ENCODE measurements at regions not wholly inside any gene's neighbourhood (a gene's known extent, or its start where the extent isn't known, plus 50 kb on each side); places are given as distances from the start of the nearest gene placed in this dataset.

GRCh38 chr2:2765839-2766495 lies 434.9 kb upstream of the MYT1L start:
- TF ChIP-seq, protein P1, sequence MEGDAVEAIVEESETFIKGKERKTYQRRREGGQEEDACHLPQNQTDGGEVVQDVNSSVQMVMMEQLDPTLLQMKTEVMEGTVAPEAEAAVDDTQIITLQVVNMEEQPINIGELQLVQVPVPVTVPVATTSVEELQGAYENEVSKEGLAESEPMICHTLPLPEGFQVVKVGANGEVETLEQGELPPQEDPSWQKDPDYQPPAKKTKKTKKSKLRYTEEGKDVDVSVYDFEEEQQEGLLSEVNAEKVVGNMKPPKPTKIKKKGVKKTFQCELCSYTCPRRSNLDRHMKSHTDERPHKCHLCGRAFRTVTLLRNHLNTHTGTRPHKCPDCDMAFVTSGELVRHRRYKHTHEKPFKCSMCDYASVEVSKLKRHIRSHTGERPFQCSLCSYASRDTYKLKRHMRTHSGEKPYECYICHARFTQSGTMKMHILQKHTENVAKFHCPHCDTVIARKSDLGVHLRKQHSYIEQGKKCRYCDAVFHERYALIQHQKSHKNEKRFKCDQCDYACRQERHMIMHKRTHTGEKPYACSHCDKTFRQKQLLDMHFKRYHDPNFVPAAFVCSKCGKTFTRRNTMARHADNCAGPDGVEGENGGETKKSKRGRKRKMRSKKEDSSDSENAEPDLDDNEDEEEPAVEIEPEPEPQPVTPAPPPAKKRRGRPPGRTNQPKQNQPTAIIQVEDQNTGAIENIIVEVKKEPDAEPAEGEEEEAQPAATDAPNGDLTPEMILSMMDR (IDR thresholded peaks at IDR 0.05 in 2 of 3, conservative IDR thresholded peaks at IDR 0.05 in 1 of 3; ENCODE audit: insufficient read depth in 2 of 3, low read depth in 1 of 3, low read length in 3 of 3): no peak
- TF ChIP-seq ZNF398 (CRISPR knock-in tag; IDR thresholded peaks at IDR 0.05): no peak
- no peak for TF ChIP-seq FOS (IDR thresholded peaks at IDR 0.05; ENCODE audit: extremely low read depth, insufficient read length)
- TF ChIP-seq TRIM28 (IDR thresholded peaks at IDR 0.05): no peak
- TF ChIP-seq SIX5 (IDR thresholded peaks at IDR 0.05; ENCODE audit: borderline replicate concordance in 1 of 2, insufficient read depth in 1 of 2, low read depth in 1 of 2, low read length in 2 of 2): no peak
- TF ChIP-seq FOXM1 (IDR thresholded peaks at IDR 0.05; ENCODE audit: low read depth): no peak
- TF ChIP-seq FOXM1 (CRISPR knock-in tag; IDR thresholded peaks at IDR 0.05; ENCODE audit: low read depth): no peak
- no peak for TF ChIP-seq GTF2F1 (IDR thresholded peaks at IDR 0.05; ENCODE audit: low read depth, low read length)
- no peak for TF ChIP-seq GABPA (tag; conservative IDR thresholded peaks at IDR 0.05; ENCODE audit: low read depth)
- TF ChIP-seq ZNF561 (CRISPR knock-in tag; conservative IDR thresholded peaks at IDR 0.05): no peak
- TF ChIP-seq CREB5 (CRISPR knock-in tag; IDR thresholded peaks at IDR 0.05): no peak
- TF ChIP-seq HDAC6 (IDR thresholded peaks at IDR 0.05; ENCODE audit: low read depth, low read length): no peak

Measured in K562 (cell line).